ENCODE measurements at regions not wholly inside any gene's neighbourhood (a gene's known extent, or its start where the extent isn't known, plus 50 kb on each side); places are given as distances from the start of the nearest gene placed in this dataset.

DNA sequence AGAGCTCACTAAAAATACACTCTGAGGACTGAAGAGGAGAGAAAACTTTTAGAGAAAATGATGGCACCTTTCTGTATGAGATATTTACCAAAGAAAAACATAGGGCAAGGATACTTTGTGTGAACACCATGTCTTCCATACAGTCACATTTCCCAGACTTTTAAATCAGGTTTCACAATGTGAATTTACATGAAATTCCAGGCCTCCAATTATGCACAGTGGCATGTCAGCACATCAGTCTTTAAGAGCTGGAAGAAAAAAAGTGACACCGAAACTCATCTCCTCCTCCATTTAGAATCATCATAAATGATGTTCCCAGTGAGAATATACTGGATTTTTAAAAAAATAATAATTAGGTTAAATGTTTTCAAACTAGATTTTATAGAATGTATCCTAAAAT is 232.2 kb upstream of the UBASH3B start:
- Histone ChIP-seq H3K36me3 (ENCODE audit: control insufficient read depth in 2 of 3, insufficient read depth in 3 of 3, low read length in 3 of 3) (no peaks in the 10 kb centered on the region), H3K4me3 (ENCODE audit: low read length) (no peak overlapping the region), H3K27ac (ENCODE audit: low read depth, low read length) (no peak overlapping the region), H3K4me1 (ENCODE audit: control insufficient read depth in 2 of 2, insufficient read depth in 2 of 2, low read length in 2 of 2) (no peaks in the 10 kb centered on the region), H3K9me3 (ENCODE audit: control insufficient read depth in 2 of 3, low read length in 3 of 3) (no peaks in the 10 kb centered on the region), H3K27me3 (ENCODE audit: control insufficient read depth in 2 of 2, insufficient read depth in 2 of 2, low read length in 2 of 2) (no peaks in the 10 kb centered on the region)
- intact Hi-C loops (cut with micrococcal nuclease): no loop called here
- Mint-ChIP-seq H3K4me1 (no peaks in the 10 kb centered on the region), H3K27ac (no peak overlapping the region), H3K9me3 (peaks cover 0 to 5% (median 0%) of the 10 kb centered on the region in 11 donors), H3K4me3 (no peak overlapping the region), H3K36me3 (peaks cover 0 to under 1% (median 0%) of the 10 kb centered on the region in 5 donors), H3K27me3 (peaks cover 0 to 21% (median 15%) of the 10 kb centered on the region in 5 donors)
- CTCF ChIA-PET: no interaction called here
- POLR2A ChIA-PET: no interaction called here
- no peak for ATAC-seq
- DNase-seq: no peak

DNA sequence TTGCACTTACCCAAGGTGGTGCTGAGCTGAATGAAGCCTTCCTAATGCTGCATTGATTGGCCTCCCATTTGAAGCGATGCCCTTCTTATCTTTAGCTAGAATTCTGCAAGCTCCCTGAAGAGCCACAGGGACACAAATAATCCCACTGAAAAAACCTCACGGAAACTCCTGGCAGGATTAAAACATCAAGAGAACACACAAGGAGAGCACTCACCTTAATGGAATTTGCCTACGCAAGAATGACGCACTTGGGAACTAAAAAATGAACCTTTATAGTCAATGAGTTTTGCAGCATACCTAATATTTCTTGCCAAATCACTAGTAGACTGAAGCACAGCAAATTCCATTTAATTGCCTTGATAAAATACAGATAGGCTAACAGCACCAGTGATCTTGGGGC is 232.8 kb upstream of the UBASH3B start:
- peaks cover 0 to 4% (median 0%) of the 10 kb centered on the region in 5 donors for H3K36me3 Mint-ChIP-seq
- no peaks in the 10 kb centered on the region for H3K9me3 ChIP-seq (ENCODE audit: control insufficient read depth in 2 of 3, low read length in 3 of 3)
- H3K27me3 Mint-ChIP-seq: peaks cover 0 to 24% (median 20%) of the 10 kb centered on the region in 5 donors
- ATAC-seq (no peak), DNase-seq (no peak)
- ChIA-PET CTCF (no interaction called here), POLR2A (no interaction called here)
- H3K27ac Mint-ChIP-seq: no peak overlapping the region
- no peak overlapping the region for H3K4me3 Mint-ChIP-seq
- intact Hi-C loops (cut with micrococcal nuclease): no loop called here
- no peaks in the 10 kb centered on the region for H3K27me3 ChIP-seq (ENCODE audit: control insufficient read depth in 2 of 2, insufficient read depth in 2 of 2, low read length in 2 of 2)
- no peak overlapping the region for H3K27ac ChIP-seq (ENCODE audit: low read depth, low read length)
- no peak overlapping the region for H3K4me3 ChIP-seq (ENCODE audit: low read length)
- H3K4me1 ChIP-seq (ENCODE audit: control insufficient read depth in 2 of 2, insufficient read depth in 2 of 2, low read length in 2 of 2): no peaks in the 10 kb centered on the region
- no peaks in the 10 kb centered on the region for H3K4me1 Mint-ChIP-seq
- no peaks in the 10 kb centered on the region for H3K36me3 ChIP-seq (ENCODE audit: control insufficient read depth in 2 of 3, insufficient read depth in 3 of 3, low read length in 3 of 3)
- peaks cover 0 to 10% (median 3%) of the 10 kb centered on the region in 11 donors for H3K9me3 Mint-ChIP-seq

DNA sequence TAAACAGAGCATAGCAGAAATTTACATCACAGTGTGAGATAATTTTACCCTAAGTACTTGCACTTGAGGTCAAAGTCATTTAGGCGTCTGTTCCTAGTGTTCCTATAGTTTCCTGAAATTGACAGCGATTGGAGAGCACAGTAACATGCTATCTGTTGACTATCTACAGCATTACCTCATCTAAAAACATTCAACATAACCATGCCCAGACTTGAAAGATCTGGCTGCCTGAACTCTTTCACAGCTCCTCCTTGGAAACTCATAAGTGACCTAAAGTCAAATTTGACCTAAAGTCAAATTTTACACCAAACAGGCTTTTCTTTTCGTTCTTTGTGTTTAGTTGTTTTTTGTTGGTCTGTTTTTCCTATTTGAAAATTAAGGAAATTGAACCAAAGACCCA is 233.8 kb upstream of the UBASH3B start:
- H3K36me3 ChIP-seq (ENCODE audit: control insufficient read depth in 2 of 3, insufficient read depth in 3 of 3, low read length in 3 of 3): no peaks in the 10 kb centered on the region
- Mint-ChIP-seq H3K4me3 (no peak overlapping the region), H3K36me3 (peaks cover 0 to 4% (median 0%) of the 10 kb centered on the region in 5 donors), H3K9me3 (peaks cover 0 to 16% (median 1%) of the 10 kb centered on the region in 11 donors), H3K27ac (no peak overlapping the region), H3K27me3 (peaks cover 0 to 23% (median 15%) of the 10 kb centered on the region in 5 donors), H3K4me1 (no peaks in the 10 kb centered on the region)
- H3K27ac ChIP-seq (ENCODE audit: low read depth, low read length): no peak overlapping the region
- ATAC-seq (no peak), DNase-seq (no peak)
- no peaks in the 10 kb centered on the region for H3K9me3 ChIP-seq (ENCODE audit: control insufficient read depth in 2 of 3, low read length in 3 of 3)
- intact Hi-C loops (cut with micrococcal nuclease): no loop called here
- ChIA-PET POLR2A (no interaction called here), CTCF (no interaction called here)
- no peaks in the 10 kb centered on the region for H3K4me1 ChIP-seq (ENCODE audit: control insufficient read depth in 2 of 2, insufficient read depth in 2 of 2, low read length in 2 of 2)
- no peak overlapping the region for H3K4me3 ChIP-seq (ENCODE audit: low read length)
- no peaks in the 10 kb centered on the region for H3K27me3 ChIP-seq (ENCODE audit: control insufficient read depth in 2 of 2, insufficient read depth in 2 of 2, low read length in 2 of 2)

DNA sequence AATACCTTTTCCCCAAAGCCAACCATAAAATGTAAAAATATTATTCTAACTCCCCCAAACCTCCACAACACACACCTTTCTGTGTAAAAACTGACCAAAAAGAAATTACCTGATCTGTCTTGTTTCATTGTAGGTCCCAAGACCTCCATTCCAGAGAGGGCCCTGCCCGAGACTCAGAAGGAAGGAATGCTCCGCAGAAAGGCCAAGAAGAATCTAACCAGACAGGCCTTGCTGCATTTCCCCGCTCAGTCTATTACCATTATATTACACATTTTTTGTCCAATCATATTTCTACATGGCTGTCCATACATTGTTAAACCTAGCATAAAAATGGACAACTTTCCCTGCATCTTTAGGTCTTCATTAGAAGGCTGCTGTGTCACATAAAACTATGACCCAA is 237.5 kb upstream of the UBASH3B start:
- POLR2A ChIA-PET: no interaction called here
- Histone ChIP-seq H3K4me1 (ENCODE audit: control insufficient read depth in 2 of 2, insufficient read depth in 2 of 2, low read length in 2 of 2) (no peaks in the 10 kb centered on the region), H3K27ac (ENCODE audit: low read depth, low read length) (no peak overlapping the region), H3K27me3 (ENCODE audit: control insufficient read depth in 2 of 2, insufficient read depth in 2 of 2, low read length in 2 of 2) (no peaks in the 10 kb centered on the region), H3K4me3 (ENCODE audit: low read length) (no peak overlapping the region), H3K36me3 (ENCODE audit: control insufficient read depth in 2 of 3, insufficient read depth in 3 of 3, low read length in 3 of 3) (no peaks in the 10 kb centered on the region), H3K9me3 (ENCODE audit: control insufficient read depth in 2 of 3, low read length in 3 of 3) (peaks cover 0 to 9% (median 0%) of the 10 kb centered on the region in 3 experiments)
- intact Hi-C loops (cut with micrococcal nuclease): no loop called here
- H3K27me3 Mint-ChIP-seq: peaks cover 0 to 9% (median 6%) of the 10 kb centered on the region in 5 donors
- peaks cover 0 to 4% (median 0%) of the 10 kb centered on the region in 5 donors for H3K36me3 Mint-ChIP-seq
- CTCF ChIA-PET: no interaction called here
- ATAC-seq (no peak), DNase-seq (no peak)
- H3K4me1 Mint-ChIP-seq: no peaks in the 10 kb centered on the region
- H3K27ac Mint-ChIP-seq: no peak overlapping the region
- H3K4me3 Mint-ChIP-seq: no peak overlapping the region
- peaks cover 0 to 46% (median 7%) of the 10 kb centered on the region in 11 donors for H3K9me3 Mint-ChIP-seq

DNA sequence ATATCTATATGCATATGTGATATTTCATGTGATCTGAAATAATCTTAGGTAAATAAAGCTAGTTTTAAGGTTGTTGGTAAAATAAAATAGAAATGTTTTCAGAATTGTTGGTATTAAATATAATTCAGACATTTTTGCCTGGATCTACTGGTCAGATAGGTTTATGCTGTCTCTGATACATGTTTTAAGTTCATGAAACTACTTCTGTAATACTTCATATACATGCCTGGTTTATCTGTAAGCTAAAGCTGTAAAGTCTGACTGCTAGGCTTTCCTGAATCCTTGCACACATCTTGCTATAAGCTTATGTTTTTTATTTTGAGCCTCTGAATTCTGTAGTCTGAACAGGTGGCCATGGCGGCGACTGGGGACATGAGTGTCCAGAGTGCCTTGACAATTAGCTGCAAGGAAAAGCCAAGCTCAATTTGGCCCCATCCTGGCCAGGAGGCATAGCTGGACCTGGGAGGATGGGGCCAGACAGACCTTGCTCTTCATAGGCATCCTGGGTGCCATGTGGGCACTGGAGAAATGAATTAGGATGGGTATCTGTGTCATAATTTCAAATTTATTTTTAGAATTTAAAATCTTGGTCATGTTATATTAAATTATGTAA is 241.0 kb upstream of the UBASH3B start:
- Mint-ChIP-seq H3K4me3 (no peak overlapping the region), H3K27ac (no peak overlapping the region), H3K27me3 (peaks cover 0 to 14% (median 7%) of the 10 kb centered on the region in 5 donors), H3K36me3 (peaks cover 0 to 8% (median 0%) of the 10 kb centered on the region in 5 donors), H3K4me1 (no peaks in the 10 kb centered on the region), H3K9me3 (peaks cover 0 to 67% (median 10%) of the 10 kb centered on the region in 11 donors)
- no peak overlapping the region for H3K27ac ChIP-seq (ENCODE audit: low read depth, low read length)
- H3K9me3 ChIP-seq (ENCODE audit: control insufficient read depth in 2 of 3, low read length in 3 of 3): peaks cover 0 to 9% (median 0%) of the 10 kb centered on the region in 3 experiments
- H3K4me3 ChIP-seq (ENCODE audit: low read length): no peak overlapping the region
- no peak for DNase-seq
- no peaks in the 10 kb centered on the region for H3K4me1 ChIP-seq (ENCODE audit: control insufficient read depth in 2 of 2, insufficient read depth in 2 of 2, low read length in 2 of 2)
- H3K27me3 ChIP-seq (ENCODE audit: control insufficient read depth in 2 of 2, insufficient read depth in 2 of 2, low read length in 2 of 2): no peaks in the 10 kb centered on the region
- H3K36me3 ChIP-seq (ENCODE audit: control insufficient read depth in 2 of 3, insufficient read depth in 3 of 3, low read length in 3 of 3): no peaks in the 10 kb centered on the region
- POLR2A ChIA-PET: no interaction called here
- intact Hi-C loops (cut with micrococcal nuclease): no loop called here
- no peak for ATAC-seq
- CTCF ChIA-PET: no interaction called here

DNA sequence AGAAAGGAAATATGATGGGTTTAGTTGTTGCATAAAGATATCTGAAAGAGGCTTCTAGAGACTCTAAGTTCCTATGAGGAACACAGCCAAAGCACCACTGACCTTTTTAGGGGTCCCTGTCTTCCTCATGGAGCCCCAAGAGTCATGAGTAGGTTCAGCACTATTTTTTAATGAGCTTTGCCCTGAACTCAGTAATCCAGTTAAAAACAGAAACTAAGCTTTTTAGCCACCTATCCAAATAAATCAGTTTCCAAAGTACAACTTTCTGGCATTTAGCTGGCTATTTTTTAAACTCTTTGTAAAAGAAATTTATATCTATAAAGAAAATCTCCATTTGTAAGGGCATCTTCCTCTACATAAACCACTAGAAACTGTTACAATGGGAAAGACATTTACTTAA is 241.8 kb upstream of the UBASH3B start:
- no peaks in the 10 kb centered on the region for H3K4me1 ChIP-seq (ENCODE audit: control insufficient read depth in 2 of 2, insufficient read depth in 2 of 2, low read length in 2 of 2)
- peaks cover 0 to 8% (median 0%) of the 10 kb centered on the region in 5 donors for H3K36me3 Mint-ChIP-seq
- no peak overlapping the region for H3K27ac Mint-ChIP-seq
- H3K9me3 Mint-ChIP-seq: peaks cover 0 to 62% (median 10%) of the 10 kb centered on the region in 11 donors
- POLR2A ChIA-PET: no interaction called here
- ATAC-seq (no peak), DNase-seq (no peak)
- H3K4me3 ChIP-seq (ENCODE audit: low read length): no peak overlapping the region
- no peaks in the 10 kb centered on the region for H3K27me3 ChIP-seq (ENCODE audit: control insufficient read depth in 2 of 2, insufficient read depth in 2 of 2, low read length in 2 of 2)
- no peaks in the 10 kb centered on the region for H3K4me1 Mint-ChIP-seq
- H3K36me3 ChIP-seq (ENCODE audit: control insufficient read depth in 2 of 3, insufficient read depth in 3 of 3, low read length in 3 of 3): no peaks in the 10 kb centered on the region
- intact Hi-C loops (cut with micrococcal nuclease): no loop called here
- CTCF ChIA-PET: interaction anchor here (0.7 kb wide), 1 partner anchor 1521 kb away, joined by 6 read pairs; no protein-coding TSS in a partner anchor
- H3K27ac ChIP-seq (ENCODE audit: low read depth, low read length): no peak overlapping the region
- no peak overlapping the region for H3K4me3 Mint-ChIP-seq
- H3K9me3 ChIP-seq (ENCODE audit: control insufficient read depth in 2 of 3, low read length in 3 of 3): peaks cover 0 to 9% (median 0%) of the 10 kb centered on the region in 3 experiments
- H3K27me3 Mint-ChIP-seq: peaks cover 0 to 18% (median 8%) of the 10 kb centered on the region in 5 donors

DNA sequence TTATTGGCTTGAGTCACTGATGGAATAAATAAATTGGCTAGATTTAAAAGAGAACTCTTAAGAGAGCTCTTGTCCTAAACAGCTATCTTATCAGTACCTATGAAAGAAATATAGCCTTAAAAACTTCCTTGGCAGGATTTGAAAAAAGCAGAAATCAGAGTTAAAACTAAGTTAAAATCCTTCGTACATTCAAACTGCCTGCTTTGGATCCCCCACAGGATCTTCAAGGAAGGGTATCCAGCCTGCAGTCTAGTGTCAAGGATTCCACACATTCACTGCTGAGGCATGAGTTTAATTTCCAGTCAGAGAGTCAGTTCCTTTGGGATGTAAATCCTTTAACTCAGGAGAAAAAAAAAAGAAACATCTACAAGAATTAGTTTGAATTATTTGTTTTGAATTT is 242.9 kb upstream of the UBASH3B start:
- peaks cover 0 to 9% (median 0%) of the 10 kb centered on the region in 3 experiments for H3K9me3 ChIP-seq (ENCODE audit: control insufficient read depth in 2 of 3, low read length in 3 of 3)
- ChIA-PET CTCF (no interaction called here), POLR2A (no interaction called here)
- H3K4me3 ChIP-seq (ENCODE audit: low read length): no peak overlapping the region
- Mint-ChIP-seq H3K9me3 (peaks cover 0 to 56% (median 8%) of the 10 kb centered on the region in 11 donors), H3K36me3 (peaks cover 0 to 4% (median 0%) of the 10 kb centered on the region in 5 donors), H3K4me1 (no peaks in the 10 kb centered on the region), H3K27me3 (peaks cover 0 to 21% (median 4%) of the 10 kb centered on the region in 5 donors), H3K27ac (no peak overlapping the region), H3K4me3 (no peak overlapping the region)
- H3K4me1 ChIP-seq (ENCODE audit: control insufficient read depth in 2 of 2, insufficient read depth in 2 of 2, low read length in 2 of 2): no peaks in the 10 kb centered on the region
- no peak overlapping the region for H3K27ac ChIP-seq (ENCODE audit: low read depth, low read length)
- intact Hi-C loops (cut with micrococcal nuclease): no loop called here
- no peaks in the 10 kb centered on the region for H3K27me3 ChIP-seq (ENCODE audit: control insufficient read depth in 2 of 2, insufficient read depth in 2 of 2, low read length in 2 of 2)
- ATAC-seq (no peak), DNase-seq (no peak)
- no peaks in the 10 kb centered on the region for H3K36me3 ChIP-seq (ENCODE audit: control insufficient read depth in 2 of 3, insufficient read depth in 3 of 3, low read length in 3 of 3)
